GM19452 (cell line): ENCODE measurements at regions not wholly inside any gene's neighbourhood (a gene's known extent, or its start where the extent isn't known, plus 50 kb on each side); places are given as distances from the start of the nearest gene placed in this dataset.

ENCODE experiments used
- ATAC-seq: cut with Tn5 transposase; IDR thresholded peaks from one replicate; pipeline ENCODE4 v1.9.1; 2021; ENCODE audit not compliant: unreplicated experiment

- no peak for ATAC-seq
Measured at GRCh38 chr3:186487819-186488218, 56.4 kb downstream of the CRYGS start.

- no peak for ATAC-seq
Measured at GRCh38 chr3:186487037-186487436, 57.1 kb downstream of the CRYGS start.

GRCh38 chr3:186483611-186484340, 60.4 kb downstream of the CRYGS start:
- no peak for ATAC-seq

GRCh38 chr3:186481526-186481925, 62.7 kb downstream of the CRYGS start:
- no peak for ATAC-seq

GRCh38 chr3:186477876-186478275, 66.3 kb downstream of the CRYGS start:
- ATAC-seq: no peak

- no peak for ATAC-seq
Measured at GRCh38 chr3:186477033-186477432, 67.1 kb downstream of the CRYGS start.

- ATAC-seq: no peak
Measured at GRCh38 chr3:186476541-186476940, 67.6 kb downstream of the CRYGS start.

- no peak for ATAC-seq
Measured at GRCh38 chr3:186476044-186476468, 68.1 kb downstream of the CRYGS start.

GRCh38 chr3:186473166-186473565, 71.0 kb downstream of the CRYGS start:
- ATAC-seq: no peak

- ATAC-seq: no peak
Measured at GRCh38 chr3:186472456-186473008, 71.6 kb downstream of the CRYGS start.

- no peak for ATAC-seq
Measured at GRCh38 chr3:186471771-186472170, 72.4 kb downstream of the CRYGS start.

GRCh38 chr3:186469525-186469924, 74.7 kb downstream of the CRYGS start:
- ATAC-seq: no peak

GRCh38 chr3:186467969-186468368, 76.2 kb downstream of the CRYGS start:
- ATAC-seq: no peak

GRCh38 chr3:186466391-186466974, 77.7 kb downstream of the CRYGS start:
- no peak for ATAC-seq

- no peak for ATAC-seq
Measured at GRCh38 chr3:186465508-186465907, 78.7 kb downstream of the CRYGS start.

GRCh38 chr3:186464424-186465093, 79.6 kb downstream of the CRYGS start:
- ATAC-seq: no peak

GRCh38 chr3:186461141-186461540, 83.0 kb downstream of the CRYGS start:
- ATAC-seq: no peak

- no peak for ATAC-seq
Measured at GRCh38 chr3:186459108-186459467, 85.1 kb downstream of the CRYGS start.

GRCh38 chr3:186458306-186459107, 85.7 kb downstream of the CRYGS start:
- no peak for ATAC-seq

- no peak for ATAC-seq
Measured at GRCh38 chr3:186457236-186457635, 86.9 kb downstream of the CRYGS start.

GRCh38 chr3:186456731-186457191, 87.4 kb downstream of the CRYGS start:
- ATAC-seq: no peak
